GM23338 (cell line): ENCODE measurements at regions not wholly inside any gene's neighbourhood (a gene's known extent, or its start where the extent isn't known, plus 50 kb on each side); places are given as distances from the start of the nearest gene placed in this dataset.

Experiments
- CREB1 ChIP-seq: fragments of 250-450 bp; sonication (Bioruptor Pico); IDR thresholded peaks from 2 replicates; pipeline ENCODE4 v1.5.0; 2020; ENCODE audit warnings: low read depth, mild to moderate bottlenecking, moderate library complexity
- ETS1 ChIP-seq: IDR thresholded peaks from 2 replicates; pipeline ENCODE4 v1.6.1; 2016; ENCODE audit warnings: antibody characterized with exemption
- EZH2 ChIP-seq: fragments of 200-600 bp; sonication (generic); IDR thresholded peaks from one replicate; pipeline ENCODE4 v1.8.0; 2017; ENCODE audit warnings: antibody characterized with exemption, mild to moderate bottlenecking, low read depth; ENCODE audit not compliant: unreplicated experiment
- EZH2phosphoT487 ChIP-seq: fragments of 200-600 bp; sonication (generic); IDR thresholded peaks from one replicate; pipeline ENCODE4 v1.8.1; 2018; ENCODE audit warnings: antibody characterized with exemption; ENCODE audit not compliant: unreplicated experiment
- JUNB ChIP-seq: IDR thresholded peaks from one replicate; pipeline ENCODE4 v1.6.1; 2016; ENCODE audit warnings: antibody characterized with exemption; ENCODE audit not compliant: unreplicated experiment
- NANOG ChIP-seq: IDR thresholded peaks from 2 replicates; pipeline ENCODE4 v1.6.1; 2016; ENCODE audit warnings: antibody characterized with exemption, borderline replicate concordance
- POLR2AphosphoS5 ChIP-seq: IDR thresholded peaks from 2 replicates; pipeline ENCODE4 v1.6.1; 2016; ENCODE audit warnings: antibody characterized with exemption, low read depth
- REST ChIP-seq: IDR thresholded peaks from one replicate; pipeline ENCODE4 v1.6.1; 2018; ENCODE audit warnings: antibody characterized with exemption; ENCODE audit not compliant: unreplicated experiment
- ZNF114 ChIP-seq: fragments of 250-450 bp; sonication (Bioruptor Pico); IDR thresholded peaks from 2 replicates; pipeline ENCODE4 v1.5.0; 2020; ENCODE audit warnings: mild to moderate bottlenecking, moderate library complexity
- ZNF331 ChIP-seq: fragments of 250-450 bp; sonication (Bioruptor Pico); IDR thresholded peaks from 2 replicates; pipeline ENCODE4 v1.5.0; 2020; ENCODE audit warnings: low read depth, mild to moderate bottlenecking, moderate library complexity
- TF ChIP-seq, protein P1 (sequence below), 2 experiments: fragments of 200-600 bp in 1 of 2; sonication (generic) in 1 of 2; conservative IDR thresholded peaks; 2 replicates each; pipeline versions ENCODE4 v1.5.1 to v1.6.1; 2016 to 2017; ENCODE audit warnings: antibody characterized with exemption in 2 of 2, low read depth in 2 of 2, mild to moderate bottlenecking in 2 of 2, moderate library complexity in 1 of 2

DNA sequence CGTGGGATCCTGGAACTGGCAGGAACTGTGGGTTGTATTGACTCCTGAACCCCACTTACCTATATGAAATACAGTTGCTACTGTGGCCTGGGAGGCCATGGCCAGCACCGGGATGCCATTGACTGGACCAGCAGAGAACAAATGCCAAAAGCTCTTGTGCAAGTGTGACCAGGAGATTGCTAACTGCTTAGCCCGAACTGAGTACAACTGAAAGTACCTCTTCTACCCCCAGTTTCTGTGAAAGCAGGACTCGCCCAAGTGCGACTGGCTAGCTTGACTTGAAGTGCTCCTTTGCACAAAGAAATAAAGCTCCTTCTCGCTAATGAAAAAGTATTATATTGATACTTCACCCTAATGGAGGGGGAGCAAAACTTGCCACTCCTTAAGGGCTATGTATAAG, 101.3 kb upstream of the ATP11B start:
- TF ChIP-seq, protein P1, sequence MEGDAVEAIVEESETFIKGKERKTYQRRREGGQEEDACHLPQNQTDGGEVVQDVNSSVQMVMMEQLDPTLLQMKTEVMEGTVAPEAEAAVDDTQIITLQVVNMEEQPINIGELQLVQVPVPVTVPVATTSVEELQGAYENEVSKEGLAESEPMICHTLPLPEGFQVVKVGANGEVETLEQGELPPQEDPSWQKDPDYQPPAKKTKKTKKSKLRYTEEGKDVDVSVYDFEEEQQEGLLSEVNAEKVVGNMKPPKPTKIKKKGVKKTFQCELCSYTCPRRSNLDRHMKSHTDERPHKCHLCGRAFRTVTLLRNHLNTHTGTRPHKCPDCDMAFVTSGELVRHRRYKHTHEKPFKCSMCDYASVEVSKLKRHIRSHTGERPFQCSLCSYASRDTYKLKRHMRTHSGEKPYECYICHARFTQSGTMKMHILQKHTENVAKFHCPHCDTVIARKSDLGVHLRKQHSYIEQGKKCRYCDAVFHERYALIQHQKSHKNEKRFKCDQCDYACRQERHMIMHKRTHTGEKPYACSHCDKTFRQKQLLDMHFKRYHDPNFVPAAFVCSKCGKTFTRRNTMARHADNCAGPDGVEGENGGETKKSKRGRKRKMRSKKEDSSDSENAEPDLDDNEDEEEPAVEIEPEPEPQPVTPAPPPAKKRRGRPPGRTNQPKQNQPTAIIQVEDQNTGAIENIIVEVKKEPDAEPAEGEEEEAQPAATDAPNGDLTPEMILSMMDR (conservative IDR thresholded peaks at IDR 0.05; ENCODE audit: low read depth in 2 of 2) = no peak
- TF ChIP-seq CREB1 (no peak), EZH2 (no peak), EZH2phosphoT487 (no peak), JUNB (no peak), POLR2AphosphoS5 (no peak), ZNF114 (no peak), ETS1 (no peak), NANOG (no peak), REST (no peak), ZNF331 (no peak)
